HG02798 (cell line): ENCODE measurements at regions not wholly inside any gene's neighbourhood (a gene's known extent, or its start where the extent isn't known, plus 50 kb on each side); places are given as distances from the start of the nearest gene placed in this dataset.

Source experiments
- ATAC-seq: cut with Tn5 transposase; IDR thresholded peaks from one replicate; pipeline ENCODE4 v1.9.1; 2021; ENCODE audit warnings: mild to moderate bottlenecking; ENCODE audit not compliant: unreplicated experiment, poor library complexity

DNA sequence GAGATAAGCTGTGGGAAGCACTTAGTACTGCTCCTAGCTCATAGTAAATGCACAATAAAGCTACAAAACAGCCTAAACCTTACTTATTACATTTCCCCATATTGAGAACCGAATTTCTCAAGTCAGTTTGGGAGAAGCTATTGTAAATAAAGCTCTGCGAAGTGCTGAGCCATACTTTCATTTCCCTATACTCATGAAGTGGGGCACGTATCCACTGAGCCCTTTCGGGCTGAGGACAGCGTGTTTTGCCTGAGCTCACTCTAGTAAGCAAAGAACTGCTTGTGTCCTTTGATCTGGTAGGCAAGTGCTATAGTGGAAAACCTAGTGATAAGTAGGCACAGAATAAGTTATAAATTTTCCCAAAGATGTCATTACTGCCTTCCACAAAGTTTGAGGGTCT, 165.0 kb downstream of the RSL24D1 start:
- no peak for ATAC-seq

DNA sequence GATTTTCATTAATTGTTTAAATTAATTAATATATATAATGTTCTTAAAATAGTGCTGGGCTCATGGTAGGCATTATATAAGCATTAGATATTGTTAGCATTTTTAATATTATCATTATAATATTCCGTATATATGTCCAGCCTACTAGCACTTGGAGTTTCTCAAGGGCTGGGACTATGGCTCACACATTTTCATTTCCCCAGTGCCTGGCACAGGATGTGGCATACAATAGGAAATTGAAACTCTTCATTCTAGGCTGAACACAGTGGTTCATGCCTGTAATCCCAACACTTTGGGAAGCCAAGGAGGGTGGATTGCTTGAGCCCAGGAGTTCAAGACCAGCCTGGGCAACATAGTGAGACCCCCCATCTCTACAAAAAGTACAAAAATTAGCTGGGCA, 170.4 kb downstream of the RSL24D1 start:
- ATAC-seq = no peak

DNA sequence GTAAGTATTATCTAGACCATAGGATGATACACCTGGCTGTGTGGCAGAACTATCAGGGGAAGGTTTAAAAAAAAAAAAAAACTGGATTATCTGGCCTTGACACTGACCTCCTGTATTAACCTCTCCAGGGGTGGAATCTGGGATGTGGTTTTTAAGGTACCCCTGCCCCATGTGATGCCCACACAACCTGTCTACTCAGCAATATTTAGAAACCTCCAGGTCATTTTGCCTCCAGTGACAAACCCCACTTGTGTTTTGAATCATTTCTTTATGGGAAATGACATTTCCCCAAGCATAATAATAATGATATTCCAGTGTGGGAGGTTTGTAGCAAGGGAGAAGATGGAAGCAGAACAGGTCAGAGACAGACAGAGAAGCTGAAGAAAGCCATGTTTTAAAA, 179.1 kb downstream of the RSL24D1 start:
- no peak for ATAC-seq

DNA sequence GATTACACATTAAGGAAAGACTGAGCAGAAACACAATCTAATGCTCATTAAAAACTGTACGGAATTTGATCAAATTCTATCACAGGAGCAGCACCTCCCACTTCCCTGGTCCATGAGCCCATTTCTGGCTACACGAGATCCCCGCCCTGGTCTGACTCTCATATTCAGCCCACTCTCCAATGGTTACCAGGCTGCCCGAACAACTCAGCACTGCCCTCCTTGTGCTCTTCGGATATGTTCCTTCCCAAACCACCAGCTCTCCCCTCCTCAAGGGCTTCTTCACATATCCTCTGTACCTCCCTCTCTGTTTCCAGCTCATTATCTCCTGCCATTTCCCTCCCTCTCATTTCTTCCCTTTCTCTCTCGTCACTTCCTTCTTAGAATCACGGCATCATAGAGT, 180.5 kb downstream of the RSL24D1 start:
- no peak for ATAC-seq

DNA sequence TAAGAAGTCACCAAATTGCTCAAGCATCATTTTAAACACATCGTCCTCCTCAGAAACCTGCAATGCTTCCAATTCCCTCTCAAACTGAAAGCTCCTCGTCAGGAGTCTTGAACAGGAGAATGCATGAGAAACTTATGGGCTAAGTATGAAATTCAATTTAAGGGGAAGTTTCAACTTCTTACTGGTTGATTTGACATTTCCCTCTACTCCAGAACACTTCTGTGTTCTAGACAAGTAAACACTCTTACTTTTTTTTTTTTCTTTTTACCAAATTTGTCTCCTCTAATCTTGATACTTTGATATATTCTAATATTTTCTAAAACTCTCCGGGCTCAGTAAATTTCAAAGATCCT, 181.7 kb downstream of the RSL24D1 start:
- no peak for ATAC-seq

DNA sequence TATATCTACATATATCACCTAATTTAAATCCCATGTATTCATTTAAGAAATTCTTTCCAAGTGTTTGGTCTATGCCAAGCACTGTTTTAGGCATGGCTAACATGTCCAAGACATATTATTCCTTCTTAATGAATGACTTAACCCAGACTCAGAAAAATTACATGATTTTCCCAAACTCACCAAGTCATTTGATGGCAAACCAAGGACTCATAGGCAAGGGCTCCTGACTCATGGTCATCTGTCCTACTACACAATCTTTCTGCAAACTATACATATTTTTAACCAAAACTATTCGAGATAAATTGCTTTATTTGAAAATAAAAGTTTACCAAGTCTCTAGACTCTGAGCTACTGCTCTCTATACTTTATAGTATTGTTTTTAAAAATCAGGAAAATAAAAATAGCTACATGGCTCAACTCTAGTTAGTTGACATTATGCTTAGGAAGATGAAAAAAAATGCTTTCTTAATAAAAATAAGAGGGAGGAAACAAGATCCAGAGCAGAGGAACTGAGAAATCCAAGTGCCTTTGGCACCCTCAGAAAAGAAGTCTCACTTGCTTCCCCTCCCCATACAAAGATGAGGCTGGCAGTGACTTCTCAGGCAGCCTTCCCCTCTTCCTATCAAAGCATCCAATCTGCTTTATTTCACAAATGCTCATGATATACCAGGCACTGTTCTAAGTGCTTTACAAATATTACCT, 182.2 kb downstream of the RSL24D1 start:
- no peak for ATAC-seq

DNA sequence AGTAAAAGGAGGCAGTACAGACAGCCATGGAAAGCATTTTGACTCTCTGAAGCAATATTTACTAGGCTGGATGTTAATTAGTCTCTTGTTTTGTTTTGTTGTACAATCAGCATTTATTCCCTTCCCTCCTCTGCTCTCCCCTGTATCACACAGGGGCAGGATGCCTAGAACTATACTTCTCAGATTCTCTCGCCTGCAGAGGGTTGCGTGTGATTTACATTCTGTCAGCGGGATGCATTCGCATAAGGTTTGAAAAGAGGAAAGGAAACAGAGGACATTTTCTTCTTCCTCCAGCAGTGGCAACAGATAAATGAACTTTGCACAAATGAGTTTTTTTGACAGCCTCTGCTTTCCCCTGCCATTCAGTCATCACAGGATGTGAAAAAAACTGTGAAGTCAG, 188.3 kb downstream of the RSL24D1 start:
- no peak for ATAC-seq

DNA sequence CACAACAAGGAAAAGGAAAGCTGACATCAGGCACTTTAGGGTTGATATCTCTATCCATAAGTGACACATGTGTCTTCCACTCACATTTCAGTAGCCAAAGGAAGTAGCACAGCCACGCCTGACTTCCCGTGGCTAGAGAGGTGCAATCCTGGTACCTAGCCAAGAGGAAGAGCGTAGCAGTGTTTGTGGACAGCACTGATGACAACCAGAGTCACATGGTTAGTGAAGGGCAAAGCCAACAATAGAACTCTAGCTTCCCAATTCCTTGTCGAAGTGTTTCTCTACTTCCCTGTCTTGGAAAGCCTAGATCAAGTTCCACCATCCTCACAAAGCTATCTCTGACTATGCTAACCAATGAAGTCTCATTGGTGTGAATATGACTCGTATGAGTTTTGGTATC, 189.2 kb downstream of the RSL24D1 start:
- ATAC-seq = no peak

DNA sequence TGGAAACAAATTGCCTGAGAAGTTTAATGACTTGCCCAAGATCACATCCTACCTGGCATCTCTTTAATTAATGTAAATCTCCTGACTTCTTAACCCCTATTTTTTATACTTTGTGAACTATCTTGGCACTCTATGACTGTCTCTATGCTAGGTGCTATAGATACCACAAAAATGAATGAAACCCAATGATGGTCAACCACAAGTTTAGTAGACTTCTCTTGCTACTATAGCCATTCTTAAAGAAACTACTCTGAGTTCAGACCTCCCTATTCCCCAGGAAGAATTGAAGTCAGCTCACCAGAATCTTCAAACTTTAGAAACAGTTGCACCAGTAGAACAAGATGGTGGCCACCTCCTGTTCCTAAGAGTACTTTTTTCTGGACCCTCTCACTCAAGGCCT, 191.1 kb downstream of the RSL24D1 start:
- ATAC-seq = no peak

DNA sequence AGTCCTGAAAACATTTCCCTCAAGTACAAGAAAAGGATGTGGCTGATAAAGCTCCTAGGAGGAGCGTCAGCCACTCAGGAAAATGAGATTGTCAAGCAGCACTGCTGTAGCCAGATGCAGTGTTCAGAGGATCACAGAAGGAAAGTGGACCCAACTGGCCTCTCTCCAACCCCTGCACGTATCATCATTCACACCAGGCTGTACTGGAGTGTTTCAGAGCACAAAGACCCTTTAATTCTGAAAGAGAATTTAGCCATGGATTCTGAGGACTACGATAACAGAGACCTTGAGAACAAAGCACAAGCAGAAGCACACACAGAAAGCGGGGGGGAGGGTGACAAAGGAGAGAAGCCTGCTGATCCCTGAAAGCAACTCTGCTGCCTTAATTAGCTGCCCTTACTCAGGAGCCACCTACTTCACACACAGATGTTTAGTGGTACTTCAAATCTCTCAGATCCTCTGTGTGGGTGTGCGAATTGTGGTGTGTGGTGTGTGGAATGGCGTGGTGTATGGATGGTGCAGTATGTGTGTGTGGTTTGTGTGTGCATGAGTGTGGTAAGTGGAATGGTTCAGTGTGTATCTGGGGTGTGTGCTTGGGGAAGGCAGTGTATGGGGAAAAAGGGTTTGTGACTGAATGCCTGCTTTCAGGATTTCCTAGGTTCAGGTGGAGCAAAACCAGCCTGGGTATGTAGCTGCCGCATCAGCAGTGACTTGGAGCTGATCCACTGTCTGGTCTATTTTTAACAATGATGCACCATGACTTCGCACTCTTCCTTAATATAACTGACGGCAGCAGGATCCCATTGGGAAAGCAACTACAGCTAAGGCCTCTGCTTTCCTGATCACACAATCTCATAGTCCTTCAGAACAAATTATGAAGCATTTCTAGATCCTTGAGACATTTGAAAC, 192.5 kb downstream of the RSL24D1 start:
- no peak for ATAC-seq

DNA sequence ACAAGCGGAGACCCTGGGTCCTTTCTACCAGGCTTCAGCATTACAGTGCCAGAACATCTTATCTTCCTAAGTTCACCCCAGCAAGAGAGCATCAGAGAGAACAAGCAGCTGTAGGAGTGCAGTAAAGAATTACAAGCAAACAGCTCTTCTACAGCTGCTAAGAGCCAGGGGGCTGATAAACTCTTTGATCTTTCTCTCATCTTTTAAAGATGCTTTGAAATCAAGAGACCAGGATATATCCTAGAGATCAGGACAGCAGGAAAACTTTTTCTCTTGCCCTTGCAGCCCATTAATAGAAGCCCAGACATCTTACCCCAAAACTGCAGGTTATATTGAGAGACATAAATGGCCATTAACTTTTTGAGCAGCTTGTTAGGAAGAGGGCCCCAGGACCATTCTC, 198.1 kb downstream of the RSL24D1 start:
- ATAC-seq = no peak

DNA sequence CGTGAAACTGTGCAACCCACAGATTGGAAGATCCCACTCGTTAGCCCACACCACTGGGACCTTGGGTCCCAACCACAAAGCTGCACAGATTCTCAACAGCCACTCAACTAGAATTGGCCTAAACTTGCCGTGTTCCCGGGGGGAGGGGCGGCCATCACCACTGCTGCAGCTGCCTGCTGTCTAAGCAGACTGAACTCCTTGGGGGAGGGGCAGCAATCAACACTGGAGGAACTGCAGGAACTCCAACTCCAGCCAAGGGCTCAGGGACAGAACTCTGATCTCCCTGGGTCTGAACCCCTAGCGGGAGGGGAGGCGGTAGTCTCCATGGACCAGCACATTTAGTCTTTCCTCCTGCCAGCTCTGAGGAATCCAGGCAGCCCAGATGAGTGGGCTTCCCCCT, 205.9 kb downstream of the RSL24D1 start:
- no peak for ATAC-seq

DNA sequence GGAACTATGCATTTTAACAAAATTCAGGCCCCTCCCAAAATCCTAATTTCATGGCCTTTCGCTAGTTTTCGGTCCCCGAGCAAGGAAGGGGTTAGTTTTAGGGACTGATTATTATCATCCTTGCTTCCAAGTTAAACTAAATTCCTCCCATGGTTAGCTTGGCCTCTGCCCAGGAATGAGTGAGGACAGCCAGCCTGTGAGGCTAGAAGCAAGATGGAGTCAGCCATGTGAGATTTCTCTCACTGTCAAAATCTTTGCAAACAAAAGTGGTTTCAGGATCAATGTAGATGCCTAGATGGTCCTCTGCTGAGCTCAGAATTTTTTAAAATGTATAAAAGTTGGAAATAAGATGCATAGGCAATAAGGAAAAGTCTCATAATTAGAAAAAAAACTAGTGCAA, 208.9 kb downstream of the RSL24D1 start:
- no peak for ATAC-seq

DNA sequence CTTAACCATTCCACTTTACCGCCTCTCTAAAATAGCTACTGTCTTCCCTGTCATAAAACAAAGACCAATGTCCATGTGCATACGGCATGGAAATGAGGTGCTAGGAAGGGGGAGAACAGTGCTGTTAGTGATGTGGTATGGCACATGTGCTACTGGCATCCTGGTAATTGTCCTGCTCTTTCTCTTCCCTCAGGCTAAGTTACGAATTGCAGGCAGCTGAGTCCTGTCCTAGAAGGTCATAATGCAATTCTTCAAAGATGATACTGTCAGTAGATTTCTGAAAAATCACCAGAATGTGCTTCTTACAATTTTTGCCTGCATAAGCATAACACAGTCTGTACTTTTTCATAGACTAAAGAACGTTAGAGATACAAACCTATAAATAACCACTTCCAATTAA, 216.8 kb downstream of the RSL24D1 start:
- ATAC-seq = no peak

DNA sequence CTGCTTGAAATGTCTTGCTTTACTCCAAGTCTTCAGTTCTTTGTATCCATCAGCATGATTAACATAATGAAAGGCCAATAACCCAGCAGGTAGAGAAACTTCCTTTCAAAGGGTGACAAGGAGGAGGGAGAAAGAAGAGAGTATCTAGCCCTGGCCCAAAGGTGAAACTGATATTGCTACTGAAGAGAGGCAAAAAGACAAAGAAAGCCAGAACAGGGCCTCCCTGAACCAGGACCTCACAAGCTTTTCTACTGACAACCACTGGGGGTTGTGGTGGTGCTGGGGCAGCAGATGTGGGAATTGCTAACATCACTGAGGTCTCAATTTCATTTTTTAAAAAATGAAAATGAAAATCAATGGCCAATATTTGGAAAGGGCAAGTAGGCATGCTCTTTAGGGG, 234.1 kb downstream of the RSL24D1 start:
- ATAC-seq = no peak

DNA sequence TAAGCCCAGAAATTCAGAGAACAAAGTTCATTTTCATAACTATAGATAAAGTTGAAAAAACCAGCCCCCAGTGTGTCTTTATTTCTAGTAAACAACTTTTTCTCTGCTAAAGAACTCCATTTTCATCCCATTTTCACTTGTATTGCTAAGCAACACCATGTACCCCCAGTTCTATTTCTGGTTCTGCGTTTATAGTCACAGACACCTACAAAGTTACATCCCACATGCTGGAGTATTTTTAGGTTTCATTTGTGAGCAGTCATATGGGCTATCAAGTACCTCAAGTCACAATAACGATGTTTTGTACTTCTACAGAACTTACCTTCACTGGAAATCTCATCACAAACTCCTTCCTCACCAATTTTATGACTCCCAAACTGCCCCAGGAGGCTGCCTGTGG, 236.5 kb downstream of the RSL24D1 start:
- ATAC-seq = no peak

DNA sequence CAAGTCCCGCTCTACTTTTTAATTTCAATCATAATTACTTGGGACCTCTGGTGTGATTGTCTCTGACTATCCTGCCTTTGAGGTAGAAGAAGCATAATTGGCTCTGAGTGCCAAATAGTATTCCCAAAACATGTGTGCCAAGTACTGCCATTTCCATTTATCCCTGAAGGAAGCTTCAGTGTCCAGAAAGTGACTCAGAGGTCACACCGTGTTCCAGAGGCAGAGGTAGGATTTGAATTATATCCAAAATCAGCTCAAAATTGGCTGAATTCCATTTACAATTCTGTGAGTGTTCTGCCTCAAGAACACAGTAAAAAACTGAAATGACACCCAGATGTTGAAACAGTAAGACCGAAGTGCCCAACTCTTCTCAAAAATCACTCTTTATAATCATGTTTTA, 255.3 kb downstream of the RSL24D1 start:
- no peak for ATAC-seq

DNA sequence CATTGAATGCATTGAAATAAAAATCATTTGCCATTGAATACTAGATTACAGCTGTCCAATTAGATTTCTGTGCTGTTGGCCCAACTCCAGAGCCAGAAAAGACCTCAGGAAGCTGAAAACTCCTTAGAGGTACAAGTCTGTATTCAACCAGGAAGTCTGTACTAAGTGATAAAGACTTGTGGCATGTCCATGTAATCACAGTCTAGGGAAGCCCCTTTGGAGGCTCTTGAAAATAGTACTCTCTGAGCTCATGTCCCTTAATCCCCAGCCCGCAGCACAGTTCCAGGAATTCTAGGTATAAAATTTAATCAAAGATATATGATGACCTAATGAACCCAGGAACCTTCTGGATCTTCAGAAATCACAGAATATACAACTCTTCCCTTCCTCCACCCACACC, 279.4 kb downstream of the RSL24D1 start:
- no peak for ATAC-seq

DNA sequence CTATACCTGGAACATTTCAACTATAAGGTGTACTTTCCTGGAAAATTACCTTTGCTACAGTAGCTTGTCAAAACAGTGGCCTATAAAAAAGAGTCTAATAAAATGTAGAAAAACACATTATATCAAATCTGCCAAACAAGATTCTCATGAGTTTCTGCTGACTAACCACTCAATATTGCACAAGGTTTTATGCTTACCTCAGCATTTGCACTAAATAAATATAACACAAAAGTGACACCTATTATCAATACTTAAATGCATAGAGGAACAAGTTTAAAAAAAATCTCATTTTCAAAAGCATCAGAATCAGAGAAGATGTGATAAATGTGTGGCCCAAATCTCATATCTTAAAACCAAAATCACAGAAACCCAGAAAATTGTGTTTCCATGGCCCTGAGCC, 281.4 kb downstream of the RSL24D1 start:
- ATAC-seq = no peak

DNA sequence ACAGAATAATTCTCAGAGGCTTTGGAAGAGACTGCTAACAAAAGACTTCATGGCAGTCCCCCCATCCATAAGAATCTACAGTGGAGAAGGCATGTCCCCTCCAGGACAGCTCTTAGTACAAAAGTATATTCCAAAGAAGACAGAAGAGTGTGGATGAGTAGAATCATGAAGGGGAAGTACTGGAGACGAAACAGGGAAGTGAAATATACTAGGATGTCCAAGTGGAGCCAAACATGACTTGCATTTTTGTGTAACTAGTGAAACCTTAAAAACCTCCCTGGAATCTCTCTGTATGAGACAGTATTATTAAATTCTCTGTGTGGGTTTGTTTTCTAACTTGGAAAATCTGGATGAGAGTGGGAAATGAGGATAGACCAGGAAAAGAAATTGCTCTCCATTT, 312.4 kb downstream of the RSL24D1 start:
- no peak for ATAC-seq

DNA sequence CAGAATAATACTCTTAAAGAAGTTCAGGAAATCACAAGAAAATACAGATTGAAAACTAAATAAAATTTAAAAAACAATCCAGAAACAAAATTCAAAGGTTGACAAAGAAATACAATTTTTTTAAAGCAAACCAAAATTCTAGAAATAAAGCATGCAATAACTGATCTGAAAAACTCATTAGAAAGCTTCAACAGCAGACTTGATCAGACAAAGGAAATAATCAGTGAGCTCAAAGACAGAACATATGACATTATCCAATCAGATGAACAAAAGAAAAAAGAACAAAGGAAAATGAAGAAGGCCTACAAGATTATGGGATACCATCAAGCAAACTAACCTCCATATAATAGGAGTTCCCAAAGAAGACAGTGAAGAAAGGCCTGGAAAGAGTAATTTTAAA, 336.8 kb downstream of the RSL24D1 start:
- ATAC-seq = no peak

DNA sequence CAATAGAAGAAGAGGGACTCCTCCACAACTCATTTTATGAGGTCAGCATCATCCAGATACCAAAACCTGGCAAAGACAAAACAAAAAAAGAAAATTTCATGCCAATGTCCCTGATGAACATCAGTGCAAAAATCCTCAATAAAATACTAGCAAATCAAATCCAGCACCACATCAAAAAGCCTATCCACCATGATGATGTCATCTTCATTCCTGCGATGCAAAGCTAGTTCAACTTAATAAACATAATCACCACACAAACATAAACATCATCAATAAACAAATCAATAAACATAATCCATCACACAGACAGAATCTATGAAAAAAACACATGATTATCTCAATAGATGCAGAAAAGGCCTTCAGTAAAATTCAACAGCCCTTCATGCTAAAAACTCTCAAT, 342.1 kb downstream of the RSL24D1 start:
- ATAC-seq = no peak
